Neural cell (in vitro differentiated cells): ENCODE measurements at regions not wholly inside any gene's neighbourhood (a gene's known extent, or its start where the extent isn't known, plus 50 kb on each side); places are given as distances from the start of the nearest gene placed in this dataset.

Experiments
- CTCF ChIP-seq: fragments of 450-650 bp; IDR thresholded peaks from 2 replicates; pipeline ENCODE4 v1.5.1; 2014; ENCODE audit warnings: antibody characterized with exemption, mild to moderate bottlenecking, moderate library complexity; ENCODE audit not compliant: poor library complexity, severe bottlenecking
- EZH2 ChIP-seq: fragments of 200-600, 300-800 bp; shearing (Covaris generic), sonication (generic); IDR thresholded peaks from 2 replicates; pipeline ENCODE4 v1.6.1; 2014; ENCODE audit warnings: antibody characterized with exemption, low read length, borderline replicate concordance, mild to moderate bottlenecking; ENCODE audit not compliant: insufficient read depth, poor library complexity, severe bottlenecking
- POLR2AphosphoS5 ChIP-seq: IDR thresholded peaks from 2 replicates; pipeline ENCODE4 v1.6.1; 2012
- RAD21 ChIP-seq: fragments of 450-650 bp; conservative IDR thresholded peaks from 2 replicates; pipeline ENCODE4 v1.6.1; 2014; ENCODE audit warnings: antibody characterized with exemption, mild to moderate bottlenecking, moderate library complexity
- SMC3 ChIP-seq: fragments of 450-650 bp; conservative IDR thresholded peaks from 2 replicates; pipeline ENCODE4 v1.6.1; 2014; ENCODE audit warnings: antibody characterized with exemption, mild to moderate bottlenecking, moderate library complexity; ENCODE audit not compliant: poor library complexity
- TAF1 ChIP-seq: IDR thresholded peaks from 2 replicates; pipeline ENCODE4 v1.6.1; 2012; ENCODE audit warnings: low read depth
- TF ChIP-seq, protein P1 (sequence below): IDR thresholded peaks from 2 replicates; pipeline ENCODE4 v1.6.1; 2012; ENCODE audit warnings: borderline replicate concordance

- TF ChIP-seq CTCF (no peak), RAD21 (no peak), POLR2AphosphoS5 (no peak), TAF1 (no peak), EZH2 (no peak), SMC3 (no peak)
- TF ChIP-seq, protein P1, sequence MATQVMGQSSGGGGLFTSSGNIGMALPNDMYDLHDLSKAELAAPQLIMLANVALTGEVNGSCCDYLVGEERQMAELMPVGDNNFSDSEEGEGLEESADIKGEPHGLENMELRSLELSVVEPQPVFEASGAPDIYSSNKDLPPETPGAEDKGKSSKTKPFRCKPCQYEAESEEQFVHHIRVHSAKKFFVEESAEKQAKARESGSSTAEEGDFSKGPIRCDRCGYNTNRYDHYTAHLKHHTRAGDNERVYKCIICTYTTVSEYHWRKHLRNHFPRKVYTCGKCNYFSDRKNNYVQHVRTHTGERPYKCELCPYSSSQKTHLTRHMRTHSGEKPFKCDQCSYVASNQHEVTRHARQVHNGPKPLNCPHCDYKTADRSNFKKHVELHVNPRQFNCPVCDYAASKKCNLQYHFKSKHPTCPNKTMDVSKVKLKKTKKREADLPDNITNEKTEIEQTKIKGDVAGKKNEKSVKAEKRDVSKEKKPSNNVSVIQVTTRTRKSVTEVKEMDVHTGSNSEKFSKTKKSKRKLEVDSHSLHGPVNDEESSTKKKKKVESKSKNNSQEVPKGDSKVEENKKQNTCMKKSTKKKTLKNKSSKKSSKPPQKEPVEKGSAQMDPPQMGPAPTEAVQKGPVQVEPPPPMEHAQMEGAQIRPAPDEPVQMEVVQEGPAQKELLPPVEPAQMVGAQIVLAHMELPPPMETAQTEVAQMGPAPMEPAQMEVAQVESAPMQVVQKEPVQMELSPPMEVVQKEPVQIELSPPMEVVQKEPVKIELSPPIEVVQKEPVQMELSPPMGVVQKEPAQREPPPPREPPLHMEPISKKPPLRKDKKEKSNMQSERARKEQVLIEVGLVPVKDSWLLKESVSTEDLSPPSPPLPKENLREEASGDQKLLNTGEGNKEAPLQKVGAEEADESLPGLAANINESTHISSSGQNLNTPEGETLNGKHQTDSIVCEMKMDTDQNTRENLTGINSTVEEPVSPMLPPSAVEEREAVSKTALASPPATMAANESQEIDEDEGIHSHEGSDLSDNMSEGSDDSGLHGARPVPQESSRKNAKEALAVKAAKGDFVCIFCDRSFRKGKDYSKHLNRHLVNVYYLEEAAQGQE: no peak
Measured at GRCh38 chr20:57990396-57990987, 238.0 kb downstream of the ANKRD60 start.
